Ovary (tissue), 3 donors: ENCODE measurements at regions not wholly inside any gene's neighbourhood (a gene's known extent, or its start where the extent isn't known, plus 50 kb on each side); places are given as distances from the start of the nearest gene placed in this dataset.

Experiments used
- POLR2A ChIP-seq: fragments of 450-650 bp; IDR thresholded peaks from one replicate; pipeline ENCODE4 v1.6.1; 2017; ENCODE audit warnings: antibody characterized with exemption, mild to moderate bottlenecking, moderate library complexity
- TF ChIP-seq, protein P1 (sequence below), 3 donors: fragments of 450-650 bp in 2 of 3; fragments of 200-600 bp in 1 of 3; IDR thresholded peaks; one replicate each; pipeline versions ENCODE4 v1.5.1 to v1.8.0; 2016 to 2022; ENCODE audit warnings: antibody characterized with exemption in 3 of 3, mild to moderate bottlenecking in 1 of 3
- donor health status: DM: no; HTN: no; CAD: no.

DNA sequence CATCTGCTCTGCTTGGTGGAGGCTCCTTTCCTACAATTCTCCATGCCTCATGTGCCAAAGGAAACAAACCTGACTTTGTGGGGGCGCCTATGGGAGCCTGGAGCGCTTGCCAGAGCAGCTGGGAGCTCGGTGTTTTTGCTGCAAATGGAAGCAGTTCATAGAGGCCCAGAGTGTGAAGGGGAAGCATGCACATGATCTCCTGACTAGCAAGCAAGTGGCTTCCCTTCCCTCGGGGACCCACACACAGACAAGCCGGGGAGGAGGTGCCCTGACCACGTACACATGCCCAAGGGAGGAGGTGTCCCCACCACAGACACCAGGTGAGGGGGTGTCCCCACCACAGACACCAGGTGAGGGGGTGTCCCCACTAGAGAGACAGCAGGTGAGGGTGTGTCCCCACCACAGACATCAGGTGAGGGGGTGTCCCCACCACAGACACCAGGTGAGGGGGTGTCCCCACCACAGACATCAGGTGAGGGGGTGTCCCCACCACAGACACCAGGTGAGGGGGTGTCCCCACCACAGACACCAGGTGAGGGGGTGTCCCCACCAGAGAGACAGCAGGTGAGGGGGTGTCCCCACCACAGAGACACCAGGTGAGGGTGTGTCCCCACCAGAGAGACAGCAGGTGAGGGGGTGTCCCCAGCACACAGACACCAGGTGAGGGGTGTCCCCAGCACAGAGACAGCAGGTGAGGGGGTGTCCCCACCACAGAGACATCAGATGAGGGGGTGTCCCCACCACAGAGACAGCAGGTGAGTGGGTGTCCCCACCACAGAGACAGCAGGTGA is 106.8 kb downstream of the CRYAA start:
- no peak for TF ChIP-seq POLR2A
- TF ChIP-seq, protein P1, sequence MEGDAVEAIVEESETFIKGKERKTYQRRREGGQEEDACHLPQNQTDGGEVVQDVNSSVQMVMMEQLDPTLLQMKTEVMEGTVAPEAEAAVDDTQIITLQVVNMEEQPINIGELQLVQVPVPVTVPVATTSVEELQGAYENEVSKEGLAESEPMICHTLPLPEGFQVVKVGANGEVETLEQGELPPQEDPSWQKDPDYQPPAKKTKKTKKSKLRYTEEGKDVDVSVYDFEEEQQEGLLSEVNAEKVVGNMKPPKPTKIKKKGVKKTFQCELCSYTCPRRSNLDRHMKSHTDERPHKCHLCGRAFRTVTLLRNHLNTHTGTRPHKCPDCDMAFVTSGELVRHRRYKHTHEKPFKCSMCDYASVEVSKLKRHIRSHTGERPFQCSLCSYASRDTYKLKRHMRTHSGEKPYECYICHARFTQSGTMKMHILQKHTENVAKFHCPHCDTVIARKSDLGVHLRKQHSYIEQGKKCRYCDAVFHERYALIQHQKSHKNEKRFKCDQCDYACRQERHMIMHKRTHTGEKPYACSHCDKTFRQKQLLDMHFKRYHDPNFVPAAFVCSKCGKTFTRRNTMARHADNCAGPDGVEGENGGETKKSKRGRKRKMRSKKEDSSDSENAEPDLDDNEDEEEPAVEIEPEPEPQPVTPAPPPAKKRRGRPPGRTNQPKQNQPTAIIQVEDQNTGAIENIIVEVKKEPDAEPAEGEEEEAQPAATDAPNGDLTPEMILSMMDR (IDR thresholded peaks at IDR 0.05), result no peak
